ENCODE measurements at regions not wholly inside any gene's neighbourhood (a gene's known extent, or its start where the extent isn't known, plus 50 kb on each side); places are given as distances from the start of the nearest gene placed in this dataset.

DNA sequence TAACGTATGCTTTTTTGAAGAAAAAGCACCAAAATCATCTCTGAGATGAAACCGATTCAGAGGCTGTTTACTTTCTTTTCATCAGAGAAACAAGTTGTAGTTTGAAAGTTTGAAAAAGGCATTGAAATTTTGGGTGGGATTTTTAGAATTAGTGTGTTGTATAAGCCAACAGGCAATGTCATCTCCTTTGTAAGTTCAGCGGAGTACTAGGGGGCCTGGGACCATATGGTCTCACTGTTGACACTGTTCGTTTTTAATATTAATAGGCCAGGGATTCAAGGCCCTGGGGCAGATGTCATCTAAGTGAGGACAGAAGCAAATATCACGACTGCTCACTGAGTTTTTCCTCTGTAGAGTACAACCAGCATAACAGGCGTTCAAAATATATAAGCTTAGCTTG is 256.2 kb upstream of the RARB start (continued):
- TF ChIP-seq, protein P1, sequence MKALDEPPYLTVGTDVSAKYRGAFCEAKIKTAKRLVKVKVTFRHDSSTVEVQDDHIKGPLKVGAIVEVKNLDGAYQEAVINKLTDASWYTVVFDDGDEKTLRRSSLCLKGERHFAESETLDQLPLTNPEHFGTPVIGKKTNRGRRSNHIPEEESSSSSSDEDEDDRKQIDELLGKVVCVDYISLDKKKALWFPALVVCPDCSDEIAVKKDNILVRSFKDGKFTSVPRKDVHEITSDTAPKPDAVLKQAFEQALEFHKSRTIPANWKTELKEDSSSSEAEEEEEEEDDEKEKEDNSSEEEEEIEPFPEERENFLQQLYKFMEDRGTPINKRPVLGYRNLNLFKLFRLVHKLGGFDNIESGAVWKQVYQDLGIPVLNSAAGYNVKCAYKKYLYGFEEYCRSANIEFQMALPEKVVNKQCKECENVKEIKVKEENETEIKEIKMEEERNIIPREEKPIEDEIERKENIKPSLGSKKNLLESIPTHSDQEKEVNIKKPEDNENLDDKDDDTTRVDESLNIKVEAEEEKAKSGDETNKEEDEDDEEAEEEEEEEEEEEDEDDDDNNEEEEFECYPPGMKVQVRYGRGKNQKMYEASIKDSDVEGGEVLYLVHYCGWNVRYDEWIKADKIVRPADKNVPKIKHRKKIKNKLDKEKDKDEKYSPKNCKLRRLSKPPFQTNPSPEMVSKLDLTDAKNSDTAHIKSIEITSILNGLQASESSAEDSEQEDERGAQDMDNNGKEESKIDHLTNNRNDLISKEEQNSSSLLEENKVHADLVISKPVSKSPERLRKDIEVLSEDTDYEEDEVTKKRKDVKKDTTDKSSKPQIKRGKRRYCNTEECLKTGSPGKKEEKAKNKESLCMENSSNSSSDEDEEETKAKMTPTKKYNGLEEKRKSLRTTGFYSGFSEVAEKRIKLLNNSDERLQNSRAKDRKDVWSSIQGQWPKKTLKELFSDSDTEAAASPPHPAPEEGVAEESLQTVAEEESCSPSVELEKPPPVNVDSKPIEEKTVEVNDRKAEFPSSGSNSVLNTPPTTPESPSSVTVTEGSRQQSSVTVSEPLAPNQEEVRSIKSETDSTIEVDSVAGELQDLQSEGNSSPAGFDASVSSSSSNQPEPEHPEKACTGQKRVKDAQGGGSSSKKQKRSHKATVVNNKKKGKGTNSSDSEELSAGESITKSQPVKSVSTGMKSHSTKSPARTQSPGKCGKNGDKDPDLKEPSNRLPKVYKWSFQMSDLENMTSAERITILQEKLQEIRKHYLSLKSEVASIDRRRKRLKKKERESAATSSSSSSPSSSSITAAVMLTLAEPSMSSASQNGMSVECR (CRISPR knock-in tag; IDR thresholded peaks at IDR 0.05), result no peak
- TF ChIP-seq, protein P2, sequence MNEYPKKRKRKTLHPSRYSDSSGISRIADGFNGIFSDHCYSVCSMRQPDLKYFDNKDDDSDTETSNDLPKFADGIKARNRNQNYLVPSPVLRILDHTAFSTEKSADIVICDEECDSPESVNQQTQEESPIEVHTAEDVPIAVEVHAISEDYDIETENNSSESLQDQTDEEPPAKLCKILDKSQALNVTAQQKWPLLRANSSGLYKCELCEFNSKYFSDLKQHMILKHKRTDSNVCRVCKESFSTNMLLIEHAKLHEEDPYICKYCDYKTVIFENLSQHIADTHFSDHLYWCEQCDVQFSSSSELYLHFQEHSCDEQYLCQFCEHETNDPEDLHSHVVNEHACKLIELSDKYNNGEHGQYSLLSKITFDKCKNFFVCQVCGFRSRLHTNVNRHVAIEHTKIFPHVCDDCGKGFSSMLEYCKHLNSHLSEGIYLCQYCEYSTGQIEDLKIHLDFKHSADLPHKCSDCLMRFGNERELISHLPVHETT (CRISPR knock-in tag; conservative IDR thresholded peaks at IDR 0.05 in 1 of 2, IDR thresholded peaks at IDR 0.05 in 1 of 2), result no peak
- TF ChIP-seq OTX1 (CRISPR knock-in tag; IDR thresholded peaks at IDR 0.05), result no peak

DNA sequence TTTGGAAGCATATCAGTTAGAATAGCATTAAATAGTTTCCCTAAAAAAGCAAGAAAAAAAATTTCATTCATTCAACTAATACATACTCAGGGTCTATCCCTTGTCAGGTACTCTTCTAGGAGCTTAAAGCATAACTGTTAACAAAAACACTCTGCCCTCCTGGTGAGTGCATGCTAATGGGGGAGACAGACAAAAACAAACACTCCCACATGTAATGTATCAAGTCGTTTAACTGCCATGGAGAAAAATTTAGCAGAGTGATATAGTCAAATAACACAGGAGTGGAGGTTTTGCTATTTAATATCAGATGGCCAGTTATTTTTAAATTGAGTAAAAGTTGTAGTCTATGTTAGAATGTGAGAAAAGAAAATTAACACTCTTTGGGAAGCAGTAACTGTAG is 254.5 kb upstream of the RARB start:
- Histone ChIP-seq H4K20me1 (replicated peaks; ENCODE audit: control insufficient read depth, insufficient read depth, low read length) (no peaks in the 10 kb centered on the region), H3K9me1 (ENCODE audit: control insufficient read depth, insufficient read depth, low read length) (no peaks in the 10 kb centered on the region), H3K36me3 (ENCODE audit: control insufficient read depth, insufficient read depth, low read length) (no peaks in the 10 kb centered on the region), H3K27ac (ENCODE audit: extremely low read depth, low read depth, low read length) (no peak overlapping the region), H3K79me2 (ENCODE audit: control insufficient read depth, insufficient read depth, low read length) (no peaks in the 10 kb centered on the region), H3K9ac (ENCODE audit: insufficient read depth in 1 of 2, low read depth in 2 of 2, low read length in 2 of 2) (no peak overlapping the region), H3K4me1 (replicated peaks in 1 of 2; ENCODE audit: control insufficient read depth in 2 of 2, insufficient read depth in 2 of 2, low read length in 2 of 2) (no peaks in the 10 kb centered on the region), H3K9me3 (replicated peaks; ENCODE audit: control insufficient read depth, insufficient read depth, low read depth, low read length) (no peaks in the 10 kb centered on the region; the same call in 1 of the 2 replicates), H3K27me3 (ENCODE audit: control insufficient read depth in 2 of 2, insufficient read depth in 2 of 2, low read length in 2 of 2) (no peaks in the 10 kb centered on the region), H3K4me3 (no peak overlapping the region), H2AFZ (ENCODE audit: low read depth, low read length) (no peak overlapping the region), H3K4me2 (ENCODE audit: insufficient read depth, low read length) (no peak overlapping the region)
- ChIA-PET CTCF (ENCODE audit: low intra/inter-chr PET ratio) (no interaction called here), POLR2A (no interaction called here)
- ATAC-seq (no peak), FAIRE-seq (no peak), DNase-seq (ENCODE audit: extremely low read depth in 1 of 4, low spot score in 3 of 4) (no peak)
- WGBS (ENCODE audit: insufficient coverage, low coverage, missing lambda C conversion rate), result 0% methylated on average over 1 of the region's 1 CpG
- in situ Hi-C loops (cut with MboI), result no loop called here
- no TSS peak for BruUV-seq (replicated peaks)
- intact Hi-C loops (cut with micrococcal nuclease), result no loop called here
- TF ChIP-seq HMG20A (CRISPR knock-in tag; conservative IDR thresholded peaks at IDR 0.05) (no peak), MECOM (CRISPR knock-in tag; IDR thresholded peaks at IDR 0.05) (no peak), TGIF2 (CRISPR knock-in tag; IDR thresholded peaks at IDR 0.05) (no peak)

Measured in K562 (cell line).